HCT116 (cell line): ENCODE measurements at regions not wholly inside any gene's neighbourhood (a gene's known extent, or its start where the extent isn't known, plus 50 kb on each side); places are given as distances from the start of the nearest gene placed in this dataset.

Experiments
- ATAC-seq: fragments of 200-7000 bp; cut with Tn5 transposase; 2 replicates; pipeline ENCODE4 v1.9.1; 2020; ENCODE audit warnings: mild to moderate bottlenecking, moderate library complexity
- BruUV-seq: library from RNA; stranded (reverse); fragments of 400-500 nt; replicated peaks from 2 replicates; lab custom pipeline; 2021; lab: Mats Ljungman, UMichigan
- CTCF ChIA-PET: fragments of 300-600 bp; sonication (Branson Sonifier 250); formaldehyde crosslinking; loops from one replicate; lab custom pipeline; 2021; ENCODE audit warnings: antibody characterized with exemption; lab: Charles Lee
- POLR2A ChIA-PET: fragments of 300-600, 350-600 bp; sonication (Branson Sonifier 250); formaldehyde crosslinking; loops from one replicate; lab custom pipeline; 2021; ENCODE audit warnings: antibody characterized with exemption; lab: Charles Lee
- RAD21 ChIA-PET, 2 experiments: fragments of 300-600 bp; sonication (Branson Sonifier 250); formaldehyde crosslinking; loops; one replicate each; lab custom pipeline; 2023; ENCODE audit warnings: low total read pairs in 2 of 2; ENCODE audit not compliant: uncharacterized antibody in 2 of 2, unreplicated experiment in 2 of 2, low non-redundant PET in 1 of 2; lab: Charles Lee
- DNase-seq: peaks from one replicate; pipeline ENCODE4 v3.0.0-alpha.2; 2010; ENCODE audit warnings: low read depth, low spot score
- H2AFZ ChIP-seq: fragments of 200-600 bp; shearing (Covaris generic), sonication (generic); 2 replicates; pipeline ENCODE4 v1.6.1; 2017; ENCODE audit warnings: low read depth, mixed run types, mixed read lengths, antibody characterized with exemption, low read length; ENCODE audit not compliant: poor library complexity, severe bottlenecking
- H3K27ac ChIP-seq: 2 replicates; pipeline ENCODE4 v1.5.1; 2012; ENCODE audit warnings: low read depth, low read length
- H3K27me3 ChIP-seq: fragments of 200-600 bp; sonication (generic); 2 replicates; pipeline ENCODE4 v1.6.1; 2016; ENCODE audit warnings: mixed run types, low read length, mixed read lengths; ENCODE audit not compliant: insufficient read depth
- H3K36me3 ChIP-seq, 2 experiments: fragments of 200-500 bp in 1 of 2; fragments of 200-600 bp in 1 of 2; sonication (Bioruptor generic) in 1 of 2; sonication (generic) in 1 of 2; 2 replicates each; pipeline versions ENCODE4 v1.5.1 to v1.6.1; 2014 to 2016; ENCODE audit warnings: low read length in 2 of 2, inconsistent platforms in 1 of 2, mixed read lengths in 1 of 2, mixed run types in 1 of 2; ENCODE audit not compliant: insufficient read depth in 2 of 2, control insufficient read depth in 1 of 2
- H3K4me1 ChIP-seq, 2 experiments: fragments of 200-600 bp in 1 of 2; sonication (generic) in 1 of 2; 2 replicates each; pipeline versions ENCODE4 v1.5.1 to v1.6.1; 2012 to 2017; ENCODE audit warnings: low read length in 2 of 2, inconsistent platforms in 1 of 2, mild to moderate bottlenecking in 1 of 2, mixed read lengths in 1 of 2, mixed run types in 1 of 2, moderate library complexity in 1 of 2; ENCODE audit not compliant: insufficient read depth in 2 of 2, control insufficient read depth in 1 of 2
- H3K4me2 ChIP-seq: fragments of 200-600 bp; sonication (generic); 2 replicates; pipeline ENCODE4 v1.6.1; 2017; ENCODE audit warnings: mixed run types, low read length, mixed read lengths
- H3K4me3 ChIP-seq, 2 experiments: fragments of 200-600 bp in 1 of 2; sonication (generic) in 1 of 2; replicated peaks in 1 of 2; 2 replicates each; pipeline ENCODE4 v1.5.1; 2011 to 2016; ENCODE audit warnings: low read length in 2 of 2, control low read depth in 1 of 2, low read depth in 1 of 2, mild to moderate bottlenecking in 1 of 2, mixed read lengths in 1 of 2, mixed run types in 1 of 2
- H3K79me2 ChIP-seq: fragments of 200-600 bp; sonication (generic); 2 replicates; pipeline ENCODE4 v1.6.1; 2017; ENCODE audit warnings: mild to moderate bottlenecking, mixed run types, low read length, moderate library complexity, mixed read lengths; ENCODE audit not compliant: insufficient read depth
- H3K9ac ChIP-seq: fragments of 200-600 bp; sonication (generic); 2 replicates; pipeline ENCODE4 v1.6.1; 2016; ENCODE audit warnings: low read length, mixed read lengths
- H3K9me2 ChIP-seq: fragments of 200-600 bp; sonication (generic), shearing (Covaris generic); 2 replicates; pipeline ENCODE4 v1.6.1; 2017; ENCODE audit warnings: mixed run types, mild to moderate bottlenecking, moderate library complexity; ENCODE audit not compliant: insufficient read depth
- H3K9me3 ChIP-seq, 2 experiments: fragments of 200-500 bp in 1 of 2; fragments of 200-600 bp in 1 of 2; sonication (Bioruptor generic) in 1 of 2; sonication (generic) in 1 of 2; 2 replicates each; pipeline ENCODE4 v1.6.1; 2014 to 2017; ENCODE audit warnings: low read length in 2 of 2, mixed read lengths in 2 of 2, inconsistent platforms in 1 of 2, low read depth in 1 of 2, mild to moderate bottlenecking in 1 of 2, mixed run types in 1 of 2, moderate library complexity in 1 of 2; ENCODE audit not compliant: control insufficient read depth in 1 of 2, insufficient read depth in 1 of 2
- H4K20me1 ChIP-seq: fragments of 200-600 bp; sonication (generic), shearing (Covaris generic); 2 replicates; pipeline ENCODE4 v1.6.1; 2017; ENCODE audit warnings: mixed run types, mild to moderate bottlenecking, moderate library complexity; ENCODE audit not compliant: insufficient read depth
- CBX3 ChIP-seq: IDR thresholded peaks from 2 replicates; pipeline ENCODE4 v1.6.1; 2012; ENCODE audit warnings: low read depth
- EGR1 ChIP-seq: IDR thresholded peaks from 2 replicates; pipeline ENCODE4 v1.6.1; 2012; ENCODE audit warnings: low read depth
- EZH2 ChIP-seq: fragments of 200-600 bp; sonication (generic); IDR thresholded peaks from 2 replicates; pipeline ENCODE4 v1.6.1; 2017; ENCODE audit warnings: antibody characterized with exemption, mixed run types
- FOSL1 ChIP-seq: IDR thresholded peaks from 2 replicates; pipeline ENCODE4 v1.6.1; 2012; ENCODE audit warnings: low read depth
- JUND ChIP-seq: IDR thresholded peaks from 2 replicates; pipeline ENCODE4 v1.6.1; 2012
- POLR2A ChIP-seq: IDR thresholded peaks from 2 replicates; pipeline ENCODE4 v1.7.0; 2011; ENCODE audit warnings: borderline replicate concordance; ENCODE audit not compliant: insufficient read depth, insufficient read length; ENCODE audit errors: extremely low read depth
- RAD21 ChIP-seq: IDR thresholded peaks from 2 replicates; pipeline ENCODE4 v1.6.1; 2012; ENCODE audit warnings: low read depth, mild to moderate bottlenecking
- SP1 ChIP-seq: IDR thresholded peaks from 2 replicates; pipeline ENCODE4 v1.6.1; 2012; ENCODE audit warnings: low read depth
- SRF ChIP-seq: IDR thresholded peaks from 2 replicates; pipeline ENCODE4 v1.6.1; 2012; ENCODE audit warnings: low read depth
- TCF7L2 ChIP-seq: IDR thresholded peaks from 2 replicates; pipeline ENCODE4 v1.7.0; 2011; ENCODE audit warnings: borderline replicate concordance, inconsistent platforms; ENCODE audit not compliant: insufficient read depth, insufficient read length; ENCODE audit errors: extremely low read depth
- YY1 ChIP-seq: IDR thresholded peaks from 2 replicates; pipeline ENCODE4 v1.6.1; 2011; ENCODE audit warnings: low read length, low read depth, moderate library complexity, mild to moderate bottlenecking; ENCODE audit not compliant: insufficient replicate concordance; ENCODE audit errors: extremely low read depth
- ZNF274 ChIP-seq: fragments of 200-500 bp; sonication (Bioruptor generic); IDR thresholded peaks from 2 replicates; pipeline ENCODE4 v1.6.1; 2014; ENCODE audit warnings: mild to moderate bottlenecking, low read depth, low read length, inconsistent platforms
- intact Hi-C: fragments of 100-400 bp; cut with micrococcal nuclease; formaldehyde crosslinking; loops from 2 replicates; pipeline ENCODE4 v1.10.0; 2022
- TF ChIP-seq, protein P1 (sequence below), 3 experiments: fragments of 200-600 bp in 1 of 3; sonication (generic) in 1 of 3; IDR thresholded peaks in 2 of 3; conservative IDR thresholded peaks in 1 of 3; 2 replicates each; pipeline ENCODE4 v1.5.1; 2012 to 2017; ENCODE audit warnings: low read depth in 2 of 3, low read length in 2 of 3, antibody characterized with exemption in 1 of 3, borderline replicate concordance in 1 of 3, control low read depth in 1 of 3, mild to moderate bottlenecking in 1 of 3, mixed read lengths in 1 of 3, mixed run types in 1 of 3, moderate library complexity in 1 of 3; ENCODE audit not compliant: insufficient read depth in 1 of 3
- TF ChIP-seq, protein P2 (sequence below): IDR thresholded peaks from 2 replicates; pipeline ENCODE4 v1.6.1; 2012

DNA sequence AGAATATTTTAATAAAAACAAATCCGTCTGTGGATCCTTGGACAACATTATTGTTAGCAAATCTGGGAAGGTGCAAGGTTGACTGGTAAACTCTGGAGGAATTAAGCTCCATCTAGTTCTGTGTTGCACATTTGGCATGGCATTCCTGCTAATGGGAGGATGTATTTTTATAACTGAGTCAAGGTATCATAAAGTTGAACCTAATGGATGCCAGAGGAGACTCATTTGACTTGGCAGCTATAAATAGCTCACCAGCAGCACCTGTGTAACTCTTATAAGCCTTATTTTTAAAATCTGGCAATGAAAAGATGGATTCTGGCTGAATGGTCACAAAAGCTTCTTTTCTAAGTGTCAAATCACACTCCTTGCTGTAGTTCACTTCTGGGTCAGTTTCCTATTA is 118.5 kb upstream of the ADAMTS5 start:
- DNase-seq = no peak
- ATAC-seq = no peak
- no peak overlapping the region for H2AFZ ChIP-seq
- no peaks in the 10 kb centered on the region for H3K79me2 ChIP-seq
- H3K9ac ChIP-seq = no peak overlapping the region
- H3K4me2 ChIP-seq = no peak overlapping the region
- POLR2A ChIA-PET = no interaction called here
- no peak overlapping the region for H3K4me3 ChIP-seq
- H3K4me1 ChIP-seq = no peaks in the 10 kb centered on the region
- H3K9me3 ChIP-seq = peaks cover 0 to 31% of the 10 kb centered on the region in 2 experiments; a peak in 3 of 4 replicates
- no peaks in the 10 kb centered on the region for H4K20me1 ChIP-seq
- RAD21 ChIA-PET = no interaction called here
- BruUV-seq = no TSS peak
- no peaks in the 10 kb centered on the region for H3K36me3 ChIP-seq
- no peaks in the 10 kb centered on the region for H3K27me3 ChIP-seq
- intact Hi-C loops = no loop called here
- H3K27ac ChIP-seq = no peak overlapping the region
- TF ChIP-seq, protein P1, sequence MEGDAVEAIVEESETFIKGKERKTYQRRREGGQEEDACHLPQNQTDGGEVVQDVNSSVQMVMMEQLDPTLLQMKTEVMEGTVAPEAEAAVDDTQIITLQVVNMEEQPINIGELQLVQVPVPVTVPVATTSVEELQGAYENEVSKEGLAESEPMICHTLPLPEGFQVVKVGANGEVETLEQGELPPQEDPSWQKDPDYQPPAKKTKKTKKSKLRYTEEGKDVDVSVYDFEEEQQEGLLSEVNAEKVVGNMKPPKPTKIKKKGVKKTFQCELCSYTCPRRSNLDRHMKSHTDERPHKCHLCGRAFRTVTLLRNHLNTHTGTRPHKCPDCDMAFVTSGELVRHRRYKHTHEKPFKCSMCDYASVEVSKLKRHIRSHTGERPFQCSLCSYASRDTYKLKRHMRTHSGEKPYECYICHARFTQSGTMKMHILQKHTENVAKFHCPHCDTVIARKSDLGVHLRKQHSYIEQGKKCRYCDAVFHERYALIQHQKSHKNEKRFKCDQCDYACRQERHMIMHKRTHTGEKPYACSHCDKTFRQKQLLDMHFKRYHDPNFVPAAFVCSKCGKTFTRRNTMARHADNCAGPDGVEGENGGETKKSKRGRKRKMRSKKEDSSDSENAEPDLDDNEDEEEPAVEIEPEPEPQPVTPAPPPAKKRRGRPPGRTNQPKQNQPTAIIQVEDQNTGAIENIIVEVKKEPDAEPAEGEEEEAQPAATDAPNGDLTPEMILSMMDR (IDR thresholded peaks at IDR 0.05 in 2 of 3, conservative IDR thresholded peaks at IDR 0.05 in 1 of 3; ENCODE audit: borderline replicate concordance in 1 of 3, insufficient read depth in 1 of 3, low read depth in 2 of 3, low read length in 2 of 3) = no peak
- TF ChIP-seq EZH2 (no peak), FOSL1 (no peak), EGR1 (no peak), ZNF274 (no peak), RAD21 (no peak), YY1 (no peak), TCF7L2 (no peak), SRF (no peak), POLR2A (no peak), JUND (no peak), CBX3 (no peak), SP1 (no peak)
- TF ChIP-seq, protein P2, sequence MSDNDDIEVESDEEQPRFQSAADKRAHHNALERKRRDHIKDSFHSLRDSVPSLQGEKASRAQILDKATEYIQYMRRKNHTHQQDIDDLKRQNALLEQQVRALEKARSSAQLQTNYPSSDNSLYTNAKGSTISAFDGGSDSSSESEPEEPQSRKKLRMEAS = no peak
- TF ChIP-seq, all 23 proteins: peak for 0
- CTCF ChIA-PET = no interaction called here
- H3K9me2 ChIP-seq = no peaks in the 10 kb centered on the region
